Trophoblast cell (in vitro differentiated cells and primary cell): ENCODE measurements at regions not wholly inside any gene's neighbourhood (a gene's known extent, or its start where the extent isn't known, plus 50 kb on each side); places are given as distances from the start of the nearest gene placed in this dataset.

Experiments
- DNase-seq, 2 donors: peaks; one replicate each; pipeline ENCODE4 v3.0.0-alpha.2; 2016
- H2AFZ ChIP-seq: 2 replicates; pipeline ENCODE4 v1.6.1; 2013; ENCODE audit warnings: low read length, moderate library complexity, mild to moderate bottlenecking; ENCODE audit not compliant: insufficient read depth, poor library complexity
- H2AK5ac ChIP-seq: 2 replicates; pipeline ENCODE4 v1.6.1; 2013; ENCODE audit warnings: mild to moderate bottlenecking, low read length
- H2BK120ac ChIP-seq: 2 replicates; pipeline ENCODE4 v1.6.1; 2013; ENCODE audit warnings: low read length, mild to moderate bottlenecking, moderate library complexity; ENCODE audit not compliant: insufficient read depth, poor library complexity
- H2BK12ac ChIP-seq: 2 replicates; pipeline ENCODE4 v1.6.1; 2013; ENCODE audit warnings: mild to moderate bottlenecking, low read length, moderate library complexity
- H2BK5ac ChIP-seq: 2 replicates; pipeline ENCODE4 v1.6.1; 2013; ENCODE audit warnings: low read length, low read depth, moderate library complexity, mild to moderate bottlenecking; ENCODE audit not compliant: poor library complexity
- H3K14ac ChIP-seq: 2 replicates; pipeline ENCODE4 v1.6.1; 2013; ENCODE audit warnings: mild to moderate bottlenecking, low read length
- H3K18ac ChIP-seq: 2 replicates; pipeline ENCODE4 v1.6.1; 2013; ENCODE audit warnings: mild to moderate bottlenecking, low read length
- H3K23ac ChIP-seq: 2 replicates; pipeline ENCODE4 v1.6.1; 2013; ENCODE audit warnings: low read length
- H3K27ac ChIP-seq: 2 replicates; pipeline ENCODE4 v1.5.1; 2013; ENCODE audit warnings: low read depth, mild to moderate bottlenecking, inconsistent platforms, low read length, moderate library complexity
- H3K27me3 ChIP-seq: 2 replicates; pipeline ENCODE4 v1.6.1; 2013; ENCODE audit warnings: inconsistent platforms, mild to moderate bottlenecking, low read length, moderate library complexity; ENCODE audit not compliant: insufficient read depth
- H3K36me3 ChIP-seq, 2 experiments: 1 replicate in 1 of 2; 2 replicates in 1 of 2; pipeline ENCODE4 v1.6.1; 2013; ENCODE audit warnings: low read length in 2 of 2, mild to moderate bottlenecking in 2 of 2, moderate library complexity in 1 of 2; ENCODE audit not compliant: insufficient read depth in 2 of 2, control insufficient read depth in 1 of 2
- H3K4ac ChIP-seq: 2 replicates; pipeline ENCODE4 v1.6.1; 2013; ENCODE audit warnings: low read depth, mild to moderate bottlenecking, low read length, moderate library complexity
- H3K4me1 ChIP-seq, 2 experiments: 1 replicate in 1 of 2; 2 replicates in 1 of 2; pipeline ENCODE4 v1.6.1; 2013; ENCODE audit warnings: low read length in 2 of 2, mild to moderate bottlenecking in 2 of 2, moderate library complexity in 1 of 2; ENCODE audit not compliant: insufficient read depth in 2 of 2, control insufficient read depth in 1 of 2
- H3K4me2 ChIP-seq: 2 replicates; pipeline ENCODE4 v1.6.1; 2013; ENCODE audit warnings: inconsistent platforms, mild to moderate bottlenecking, low read length, moderate library complexity
- H3K4me3 ChIP-seq: 2 replicates; pipeline ENCODE4 v1.5.1; 2013; ENCODE audit warnings: mild to moderate bottlenecking, low read depth, low read length, inconsistent platforms
- H3K79me1 ChIP-seq: one replicate; pipeline ENCODE4 v1.6.1; 2013; ENCODE audit warnings: low read length
- H3K79me2 ChIP-seq: 2 replicates; pipeline ENCODE4 v1.6.1; 2013; ENCODE audit warnings: low read length, mild to moderate bottlenecking; ENCODE audit not compliant: control insufficient read depth, insufficient read depth, poor library complexity
- H3K9ac ChIP-seq: 2 replicates; pipeline ENCODE4 v1.6.1; 2013; ENCODE audit warnings: mild to moderate bottlenecking, low read length
- H3K9me3 ChIP-seq: 2 replicates; pipeline ENCODE4 v1.6.1; 2013; ENCODE audit warnings: low read depth, mild to moderate bottlenecking, control low read depth, inconsistent platforms, low read length; ENCODE audit not compliant: insufficient read depth
- H4K12ac ChIP-seq: 2 replicates; pipeline ENCODE4 v1.6.1; 2013; ENCODE audit warnings: low read depth, mild to moderate bottlenecking, low read length, moderate library complexity
- H4K8ac ChIP-seq: 2 replicates; pipeline ENCODE4 v1.6.1; 2013; ENCODE audit warnings: low read depth, mild to moderate bottlenecking, low read length, moderate library complexity
- H4K91ac ChIP-seq: one replicate; pipeline ENCODE4 v1.6.1; 2013; ENCODE audit warnings: low read depth, mild to moderate bottlenecking, low read length, moderate library complexity
- WGBS: extraction: QIAGEN DNeasy Blood & Tissue Kit; methylation state at CpG from one replicate; pipeline ENCODE4 v1.1.7; 2013; ENCODE audit warnings: missing lambda C conversion rate; ENCODE audit not compliant: insufficient read length, insufficient coverage; ENCODE audit errors: extremely low coverage; 5-methylcytosine and 5-hydroxymethylcytosine counted together

DNA sequence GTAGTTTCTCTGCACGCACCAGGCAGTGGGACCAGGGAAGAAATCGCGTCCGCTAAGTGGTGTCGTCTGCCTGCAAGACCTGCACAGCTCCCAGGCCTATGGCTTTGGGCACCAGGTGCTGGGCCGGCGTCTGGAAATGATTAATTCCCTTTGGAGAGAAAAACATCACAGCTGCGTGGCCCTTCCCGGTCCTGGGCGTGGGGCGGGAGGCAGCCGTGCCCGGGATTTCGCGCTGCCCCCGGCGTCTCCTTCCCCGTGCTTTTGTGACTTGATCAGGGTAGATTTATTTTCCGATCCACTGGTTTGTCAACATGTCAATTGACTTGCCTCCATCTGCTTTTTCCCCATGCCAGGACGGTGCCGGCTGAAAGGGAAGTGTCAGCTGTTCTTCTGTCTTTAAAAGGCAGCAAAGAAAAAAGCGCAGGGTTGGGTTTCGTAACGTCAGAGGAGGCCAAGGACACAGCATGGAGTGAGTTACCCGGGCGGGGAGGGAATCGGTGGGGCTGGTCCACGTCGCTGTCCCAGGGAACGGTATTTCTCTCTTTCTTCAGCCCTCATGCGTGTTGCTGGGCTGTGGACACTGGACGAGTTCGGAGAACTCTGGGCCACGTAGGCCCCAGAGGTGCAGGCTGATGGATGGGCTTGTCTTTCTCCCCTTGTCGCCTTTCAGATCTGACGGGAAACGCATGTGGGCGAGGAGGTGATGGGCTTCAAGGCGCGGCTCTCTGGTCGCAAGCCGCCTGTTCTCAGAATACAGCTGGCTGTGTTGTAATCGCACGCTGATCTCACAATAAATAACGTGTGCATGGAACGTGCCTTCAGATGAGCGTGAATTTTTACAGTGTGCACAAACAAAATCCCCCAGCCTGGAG is 188.1 kb upstream of the ZNF469 start:
- Histone ChIP-seq H4K12ac (no peak overlapping the region), H4K8ac (no peak overlapping the region), H2BK120ac (no peak overlapping the region), H3K79me2 (peaks cover 2% of the 10 kb centered on the region), H3K79me1 (no peaks in the 10 kb centered on the region), H2AK5ac (peak overlapping the region; percentile 12), H3K4me3 (no peak overlapping the region), H3K9me3 (peaks cover 5% of the 10 kb centered on the region), H3K4me1 (no peaks in the 10 kb centered on the region), H3K14ac (no peak overlapping the region), H2AFZ (no peak overlapping the region), H3K23ac (no peak overlapping the region), H3K36me3 (no peaks in the 10 kb centered on the region), H3K4me2 (no peak overlapping the region), H3K4ac (no peak overlapping the region), H3K27ac (no peak overlapping the region), H3K18ac (no peak overlapping the region), H3K27me3 (no peaks in the 10 kb centered on the region), H4K91ac (no peak overlapping the region), H2BK12ac (peak overlapping the region; percentile 29), H2BK5ac (no peak overlapping the region), H3K9ac (no peak overlapping the region)
- WGBS: no CpG with 5 or more reads among the region's 47 CpGs
- no peak for DNase-seq

DNA sequence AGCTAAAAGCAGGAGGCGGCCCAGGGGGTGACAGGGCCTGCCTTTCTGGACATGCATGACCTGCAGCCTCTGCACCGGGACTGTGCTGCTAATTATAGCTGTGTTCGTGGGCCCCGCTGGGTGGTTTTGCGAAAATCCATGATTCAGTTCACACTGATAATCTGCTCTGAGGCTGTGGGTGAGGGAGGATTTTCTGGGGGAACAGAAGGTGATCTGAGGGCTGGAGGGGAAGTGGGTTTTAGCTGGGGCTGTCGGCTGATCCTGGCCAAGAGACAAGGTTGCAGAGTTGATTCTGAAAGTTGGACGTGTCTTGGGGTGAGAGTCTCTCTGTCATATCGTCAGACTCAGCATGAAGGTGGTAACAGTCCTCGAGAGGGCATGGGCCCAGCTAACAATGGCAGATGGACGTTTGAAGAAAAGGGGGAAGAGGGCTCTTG is 187.5 kb upstream of the ZNF469 start:
- Histone ChIP-seq H2BK5ac (no peak overlapping the region), H3K14ac (no peak overlapping the region), H2BK12ac (no peak overlapping the region), H2AFZ (no peak overlapping the region), H3K27ac (no peak overlapping the region), H2BK120ac (no peak overlapping the region), H3K4me3 (no peak overlapping the region), H2AK5ac (no peak overlapping the region), H3K27me3 (no peaks in the 10 kb centered on the region), H4K91ac (no peak overlapping the region), H3K18ac (no peak overlapping the region), H4K12ac (no peak overlapping the region), H3K4me1 (no peaks in the 10 kb centered on the region), H3K23ac (no peak overlapping the region), H3K4me2 (no peak overlapping the region), H3K9me3 (peaks cover 7% of the 10 kb centered on the region), H3K9ac (no peak overlapping the region), H3K79me1 (no peaks in the 10 kb centered on the region), H3K4ac (no peak overlapping the region), H4K8ac (no peak overlapping the region), H3K79me2 (peaks cover 2% of the 10 kb centered on the region), H3K36me3 (no peaks in the 10 kb centered on the region)
- DNase-seq: no peak
- no CpG with 5 or more reads among the region's 10 CpGs for WGBS

DNA sequence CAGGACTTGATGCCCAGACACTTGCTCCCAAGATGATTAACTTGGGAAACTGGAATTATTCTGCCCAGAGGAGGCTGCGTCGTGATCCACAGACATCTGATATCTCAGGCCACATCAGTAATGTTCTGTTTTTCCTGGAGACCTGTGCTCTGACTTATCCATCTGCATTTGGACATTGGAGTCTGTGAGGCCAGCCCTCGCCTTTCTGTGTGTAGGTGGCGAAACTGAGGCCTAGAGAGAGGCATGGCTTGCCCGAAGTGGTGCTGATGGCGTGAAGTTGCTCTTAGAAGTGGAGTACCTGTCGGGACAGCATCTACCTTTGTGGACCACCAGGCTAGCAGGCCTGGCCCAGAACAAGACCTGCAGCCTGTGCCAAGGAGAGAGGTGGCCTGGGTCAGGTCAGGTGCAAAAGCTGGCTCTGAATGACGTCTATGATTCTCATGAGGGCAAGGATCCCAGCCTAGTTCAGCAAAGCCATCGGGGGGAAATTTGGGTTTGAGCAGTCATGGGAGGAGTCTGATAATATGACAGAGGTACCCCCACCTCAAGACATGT is 186.8 kb upstream of the ZNF469 start:
- Histone ChIP-seq H3K14ac (no peak overlapping the region), H3K9ac (no peak overlapping the region), H3K18ac (no peak overlapping the region), H3K79me2 (peaks cover 2% of the 10 kb centered on the region), H3K27ac (no peak overlapping the region), H3K79me1 (no peaks in the 10 kb centered on the region), H3K4me3 (no peak overlapping the region), H3K4ac (no peak overlapping the region), H2BK5ac (no peak overlapping the region), H3K4me2 (no peak overlapping the region), H3K23ac (no peak overlapping the region), H3K36me3 (no peaks in the 10 kb centered on the region), H2BK120ac (no peak overlapping the region), H4K8ac (no peak overlapping the region), H3K9me3 (peaks cover 7% of the 10 kb centered on the region), H4K12ac (no peak overlapping the region), H2AK5ac (no peak overlapping the region), H4K91ac (no peak overlapping the region), H3K4me1 (no peaks in the 10 kb centered on the region), H3K27me3 (no peaks in the 10 kb centered on the region), H2BK12ac (peak overlapping the region; percentile 35), H2AFZ (no peak overlapping the region)
- no CpG with 5 or more reads among the region's 9 CpGs for WGBS
- DNase-seq: no peak

DNA sequence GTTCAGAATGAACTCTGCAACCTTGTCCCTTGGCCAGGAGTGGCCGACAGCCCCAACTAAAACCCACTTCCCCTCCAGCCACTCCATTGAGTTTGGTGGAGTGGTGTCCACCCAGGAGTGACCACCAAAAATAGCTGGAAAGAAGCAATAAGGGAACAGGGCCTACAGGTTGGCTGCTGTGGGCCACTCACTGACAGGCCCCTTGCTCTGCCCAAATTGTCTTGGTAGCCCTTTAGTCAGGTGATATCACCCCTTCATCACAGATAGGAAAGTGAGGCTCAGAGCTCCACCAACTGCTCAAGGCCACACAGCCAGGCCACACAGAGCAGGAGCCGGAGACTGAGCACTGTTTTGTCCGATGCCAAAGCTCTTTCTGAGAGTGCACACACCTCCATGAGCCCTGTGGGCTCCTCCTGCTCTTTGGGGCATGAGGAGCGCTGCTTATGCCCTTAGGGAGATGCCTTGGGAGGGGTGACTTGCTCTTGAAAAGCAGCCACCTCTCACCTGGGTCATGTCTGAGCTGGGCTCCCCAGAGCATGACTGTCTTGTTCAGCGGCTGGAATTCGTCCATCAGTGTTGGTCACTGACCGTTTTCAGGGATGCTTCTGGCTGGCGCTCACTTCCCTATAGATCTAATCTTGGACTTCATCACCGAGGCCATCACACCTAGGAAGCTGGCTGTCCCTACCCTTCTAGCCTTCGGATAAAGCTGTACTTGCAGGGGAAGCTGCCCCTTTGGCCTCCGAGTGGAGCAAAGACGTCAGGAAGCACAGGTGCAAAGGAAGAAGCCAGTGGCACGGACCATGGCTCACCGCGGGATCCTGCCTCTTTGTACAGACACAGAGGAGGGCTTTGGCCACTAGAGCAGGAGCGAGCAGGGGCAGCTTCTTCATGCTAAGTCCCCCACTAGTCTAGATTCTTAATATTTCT is 186.0 kb upstream of the ZNF469 start:
- Histone ChIP-seq H3K27ac (no peak overlapping the region), H4K8ac (no peak overlapping the region), H3K9me3 (peaks cover 7% of the 10 kb centered on the region), H2BK12ac (no peak overlapping the region), H3K4ac (no peak overlapping the region), H3K23ac (no peak overlapping the region), H3K4me3 (no peak overlapping the region), H3K9ac (no peak overlapping the region), H3K18ac (no peak overlapping the region), H3K14ac (no peak overlapping the region), H3K79me2 (peaks cover 2% of the 10 kb centered on the region), H3K4me2 (no peak overlapping the region), H3K36me3 (no peaks in the 10 kb centered on the region), H2AK5ac (no peak overlapping the region), H2AFZ (no peak overlapping the region), H3K27me3 (no peaks in the 10 kb centered on the region), H3K4me1 (no peaks in the 10 kb centered on the region), H3K79me1 (no peaks in the 10 kb centered on the region), H4K12ac (no peak overlapping the region), H4K91ac (no peak overlapping the region), H2BK5ac (no peak overlapping the region), H2BK120ac (no peak overlapping the region)
- no CpG with 5 or more reads among the region's 16 CpGs for WGBS
- no peak for DNase-seq
